ENCODE measurements at regions not wholly inside any gene's neighbourhood (a gene's known extent, or its start where the extent isn't known, plus 50 kb on each side); places are given as distances from the start of the nearest gene placed in this dataset.

DNA sequence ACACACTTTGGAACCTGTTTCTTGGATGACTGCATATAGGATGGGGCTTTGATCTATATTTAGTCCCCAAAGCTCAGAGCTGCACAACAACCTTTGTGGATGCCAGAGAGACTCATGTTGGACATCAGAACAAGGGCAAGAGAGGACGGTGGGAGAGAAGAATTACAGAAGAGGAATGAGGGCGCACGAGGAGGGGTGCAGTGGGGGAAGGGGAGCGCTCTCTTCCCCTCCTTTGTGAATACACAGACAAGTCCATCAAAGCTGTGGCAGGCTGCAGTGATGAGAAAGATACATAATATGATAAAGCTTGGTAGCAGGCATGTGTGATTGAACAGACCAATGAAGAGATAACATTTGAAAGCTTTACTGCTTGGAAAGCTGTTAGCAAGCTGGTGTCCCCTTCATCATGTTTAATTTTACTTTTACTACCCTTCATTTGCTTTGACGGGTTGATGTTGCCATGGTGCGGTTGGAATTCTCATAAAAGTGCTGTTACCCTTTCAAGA is 857.8 kb downstream of the KCNMA1 start:
- CTCF ChIA-PET (ENCODE audit: unreplicated experiment), result no interaction called here

DNA sequence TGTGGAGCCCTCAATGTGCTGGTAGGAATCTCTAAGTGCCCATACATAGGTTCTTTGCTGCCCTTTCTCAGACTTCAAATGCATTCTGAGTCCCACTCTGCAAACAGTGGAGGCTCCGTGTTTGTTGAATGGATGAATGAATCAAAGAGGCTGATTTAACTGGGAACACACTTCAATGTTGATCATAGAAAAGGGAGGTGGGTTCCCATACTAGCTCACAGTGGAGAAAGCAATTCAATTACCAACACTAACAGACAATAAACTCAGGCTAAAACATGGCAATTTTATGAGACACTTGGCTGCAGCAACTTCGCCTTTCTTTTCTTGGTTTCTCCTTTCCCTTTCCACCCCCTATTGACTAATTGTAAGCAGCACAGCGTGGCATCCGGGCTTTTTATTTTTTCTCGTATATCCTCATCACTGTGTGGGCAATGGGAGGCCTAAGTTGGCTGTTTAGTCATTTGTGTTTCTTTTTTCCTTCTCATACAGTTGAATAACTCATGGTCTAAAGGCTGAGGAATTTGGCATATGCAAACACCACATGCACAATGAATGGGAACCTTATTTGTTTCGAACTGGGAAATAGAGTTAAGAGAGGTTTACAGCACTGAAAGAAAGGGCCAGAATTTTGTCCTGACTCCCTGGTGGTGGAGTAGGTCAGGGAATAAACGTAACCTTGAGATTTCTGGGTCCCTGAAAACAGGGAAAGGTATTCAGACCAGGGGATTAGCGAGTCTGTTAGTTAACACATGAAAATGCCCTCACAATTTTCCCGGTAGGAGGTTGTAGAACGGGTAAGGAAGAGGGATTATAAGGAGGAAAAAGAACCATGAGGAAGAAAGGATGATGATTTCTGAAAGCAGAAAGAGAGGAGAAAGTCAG is 858.5 kb downstream of the KCNMA1 start:
- no peak for DNase-seq (ENCODE audit: low spot score)
- Histone ChIP-seq H3K4me1 (ENCODE audit: insufficient read depth, low read length, poor library complexity, severe bottlenecking) (no peaks in the 10 kb centered on the region), H3K9me3 (ENCODE audit: low read length) (no peaks in the 10 kb centered on the region), H3K36me3 (ENCODE audit: insufficient read depth, low read length) (no peaks in the 10 kb centered on the region), H3K4me3 (ENCODE audit: low read depth, low read length, poor library complexity, severe bottlenecking) (no peak overlapping the region), H2AFZ (ENCODE audit: low read length) (no peak overlapping the region), H3K4me2 (ENCODE audit: low read length) (no peak overlapping the region), H3K79me2 (ENCODE audit: insufficient read depth, low read depth, low read length) (no peaks in the 10 kb centered on the region), H3K9me2 (ENCODE audit: insufficient read depth, low read length) (no peaks in the 10 kb centered on the region), H3K27ac (ENCODE audit: low read depth, low read length, poor library complexity, severe bottlenecking) (no peak overlapping the region), H4K20me1 (ENCODE audit: insufficient read depth, low read length) (no peaks in the 10 kb centered on the region)
- CTCF ChIA-PET (ENCODE audit: unreplicated experiment), result no interaction called here
- POLR2A ChIA-PET, result no interaction called here
- no TSS peak for BruUV-seq (replicated peaks)
- intact Hi-C loops (cut with micrococcal nuclease; ENCODE audit: unreplicated experiment), result no loop called here
- TF ChIP-seq EZH2phosphoT487 (IDR thresholded peaks at IDR 0.05; ENCODE audit: borderline replicate concordance, low read depth, low read length), result no peak
- TF ChIP-seq, protein P1, sequence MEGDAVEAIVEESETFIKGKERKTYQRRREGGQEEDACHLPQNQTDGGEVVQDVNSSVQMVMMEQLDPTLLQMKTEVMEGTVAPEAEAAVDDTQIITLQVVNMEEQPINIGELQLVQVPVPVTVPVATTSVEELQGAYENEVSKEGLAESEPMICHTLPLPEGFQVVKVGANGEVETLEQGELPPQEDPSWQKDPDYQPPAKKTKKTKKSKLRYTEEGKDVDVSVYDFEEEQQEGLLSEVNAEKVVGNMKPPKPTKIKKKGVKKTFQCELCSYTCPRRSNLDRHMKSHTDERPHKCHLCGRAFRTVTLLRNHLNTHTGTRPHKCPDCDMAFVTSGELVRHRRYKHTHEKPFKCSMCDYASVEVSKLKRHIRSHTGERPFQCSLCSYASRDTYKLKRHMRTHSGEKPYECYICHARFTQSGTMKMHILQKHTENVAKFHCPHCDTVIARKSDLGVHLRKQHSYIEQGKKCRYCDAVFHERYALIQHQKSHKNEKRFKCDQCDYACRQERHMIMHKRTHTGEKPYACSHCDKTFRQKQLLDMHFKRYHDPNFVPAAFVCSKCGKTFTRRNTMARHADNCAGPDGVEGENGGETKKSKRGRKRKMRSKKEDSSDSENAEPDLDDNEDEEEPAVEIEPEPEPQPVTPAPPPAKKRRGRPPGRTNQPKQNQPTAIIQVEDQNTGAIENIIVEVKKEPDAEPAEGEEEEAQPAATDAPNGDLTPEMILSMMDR (conservative IDR thresholded peaks at IDR 0.05; ENCODE audit: low read length), result no peak

More for the DNA sequence above, 857.8 kb downstream of the KCNMA1 start:
- Histone ChIP-seq H3K36me3 (ENCODE audit: insufficient read depth, low read length) (no peaks in the 10 kb centered on the region), H3K4me2 (ENCODE audit: low read length) (no peak overlapping the region), H2AFZ (ENCODE audit: low read length) (no peak overlapping the region), H3K9me2 (ENCODE audit: insufficient read depth, low read length) (no peaks in the 10 kb centered on the region), H3K27ac (ENCODE audit: low read depth, low read length, poor library complexity, severe bottlenecking) (no peak overlapping the region), H3K9me3 (ENCODE audit: low read length) (no peaks in the 10 kb centered on the region), H4K20me1 (ENCODE audit: insufficient read depth, low read length) (no peaks in the 10 kb centered on the region), H3K79me2 (ENCODE audit: insufficient read depth, low read depth, low read length) (no peaks in the 10 kb centered on the region), H3K4me1 (ENCODE audit: insufficient read depth, low read length, poor library complexity, severe bottlenecking) (no peaks in the 10 kb centered on the region), H3K4me3 (ENCODE audit: low read depth, low read length, poor library complexity, severe bottlenecking) (no peak overlapping the region)
- BruUV-seq (replicated peaks), result no TSS peak
- TF ChIP-seq, protein P1 (conservative IDR thresholded peaks at IDR 0.05; ENCODE audit: low read length), result no peak
- no peak for TF ChIP-seq EZH2phosphoT487 (IDR thresholded peaks at IDR 0.05; ENCODE audit: borderline replicate concordance, low read depth, low read length)
- intact Hi-C loops (cut with micrococcal nuclease; ENCODE audit: unreplicated experiment), result no loop called here
- no peak for DNase-seq (ENCODE audit: low spot score)
- POLR2A ChIA-PET, result no interaction called here
